Tibial nerve (tissue), 3 donors: ENCODE measurements at regions not wholly inside any gene's neighbourhood (a gene's known extent, or its start where the extent isn't known, plus 50 kb on each side); places are given as distances from the start of the nearest gene placed in this dataset.

Source experiments
- POLR2A ChIP-seq, 2 donors: fragments of 450-650 bp; IDR thresholded peaks; one replicate each; pipeline ENCODE4 v1.6.1; 2017; ENCODE audit warnings: antibody characterized with exemption in 2 of 2, mild to moderate bottlenecking in 2 of 2, moderate library complexity in 2 of 2
- TF ChIP-seq, protein P1 (sequence below), 5 experiments: fragments of 200-600 bp in 3 of 5; fragments of 450-650 bp in 2 of 5; sonication (generic) in 3 of 5; IDR thresholded peaks; one replicate each; pipeline ENCODE4 v1.5.1; 2016 to 2019; ENCODE audit warnings: antibody characterized with exemption in 5 of 5, mild to moderate bottlenecking in 3 of 5, moderate library complexity in 2 of 5

DNA sequence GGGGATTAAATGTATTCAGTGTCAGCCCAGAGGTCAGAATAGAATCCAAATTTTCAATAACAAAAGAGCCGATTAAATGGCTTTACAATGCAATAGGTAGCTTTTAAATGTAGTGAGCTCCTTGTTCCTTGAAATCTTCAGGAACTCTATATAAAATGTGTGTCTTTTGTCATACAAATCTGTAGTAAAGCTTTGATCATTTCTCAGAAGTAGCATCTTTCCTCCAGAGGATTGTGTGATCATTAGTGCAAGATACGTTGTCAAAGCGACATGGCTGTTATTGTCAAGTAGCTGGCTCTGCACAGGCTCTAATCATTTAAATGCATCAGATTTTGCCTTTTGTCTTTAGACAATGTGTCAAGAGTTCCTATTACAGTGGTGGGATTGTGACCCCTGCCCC, 116.1 kb upstream of the NAMPT start:
- TF ChIP-seq POLR2A (IDR thresholded peaks at IDR 0.05) = no peak
- TF ChIP-seq, protein P1, sequence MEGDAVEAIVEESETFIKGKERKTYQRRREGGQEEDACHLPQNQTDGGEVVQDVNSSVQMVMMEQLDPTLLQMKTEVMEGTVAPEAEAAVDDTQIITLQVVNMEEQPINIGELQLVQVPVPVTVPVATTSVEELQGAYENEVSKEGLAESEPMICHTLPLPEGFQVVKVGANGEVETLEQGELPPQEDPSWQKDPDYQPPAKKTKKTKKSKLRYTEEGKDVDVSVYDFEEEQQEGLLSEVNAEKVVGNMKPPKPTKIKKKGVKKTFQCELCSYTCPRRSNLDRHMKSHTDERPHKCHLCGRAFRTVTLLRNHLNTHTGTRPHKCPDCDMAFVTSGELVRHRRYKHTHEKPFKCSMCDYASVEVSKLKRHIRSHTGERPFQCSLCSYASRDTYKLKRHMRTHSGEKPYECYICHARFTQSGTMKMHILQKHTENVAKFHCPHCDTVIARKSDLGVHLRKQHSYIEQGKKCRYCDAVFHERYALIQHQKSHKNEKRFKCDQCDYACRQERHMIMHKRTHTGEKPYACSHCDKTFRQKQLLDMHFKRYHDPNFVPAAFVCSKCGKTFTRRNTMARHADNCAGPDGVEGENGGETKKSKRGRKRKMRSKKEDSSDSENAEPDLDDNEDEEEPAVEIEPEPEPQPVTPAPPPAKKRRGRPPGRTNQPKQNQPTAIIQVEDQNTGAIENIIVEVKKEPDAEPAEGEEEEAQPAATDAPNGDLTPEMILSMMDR (IDR thresholded peaks at IDR 0.05) = no peak
